Transverse colon (tissue), 4 donors: ENCODE measurements at regions not wholly inside any gene's neighbourhood (a gene's known extent, or its start where the extent isn't known, plus 50 kb on each side); places are given as distances from the start of the nearest gene placed in this dataset.

Source experiments
- CTCF ChIP-seq, 5 experiments: fragments of 200-600 bp in 3 of 5; fragments of 450-650 bp in 2 of 5; sonication (generic) in 3 of 5; IDR thresholded peaks; 1 replicate in 2 of 5; 2 replicates in 3 of 5; pipeline ENCODE4 v1.5.1; 2016 to 2017; ENCODE audit warnings: antibody characterized with exemption in 5 of 5, inconsistent platforms in 3 of 5, mild to moderate bottlenecking in 2 of 5, moderate library complexity in 1 of 5
- POLR2A ChIP-seq: fragments of 450-650 bp; IDR thresholded peaks from one replicate; pipeline ENCODE4 v1.6.1; 2016; ENCODE audit warnings: antibody characterized with exemption, mild to moderate bottlenecking, moderate library complexity
- POLR2AphosphoS5 ChIP-seq, 3 donors: sonication (generic); formaldehyde crosslinking; IDR thresholded peaks; one replicate each; pipeline ENCODE4 v1.6.1; 2016; ENCODE audit warnings: antibody characterized with exemption in 3 of 3

- no peak for TF ChIP-seq CTCF (IDR thresholded peaks at IDR 0.05)
- no peak for TF ChIP-seq POLR2A
- TF ChIP-seq POLR2AphosphoS5 (IDR thresholded peaks at IDR 0.05): no peak
Measured at GRCh38 chr13:46996316-46997030, 99.6 kb upstream of the HTR2A start.
